Peyer's patch (tissue), 4 donors: ENCODE measurements at regions not wholly inside any gene's neighbourhood (a gene's known extent, or its start where the extent isn't known, plus 50 kb on each side); places are given as distances from the start of the nearest gene placed in this dataset.

ENCODE experiments used
- POLR2A ChIP-seq, 2 donors: fragments of 450-650 bp; IDR thresholded peaks; one replicate each; pipeline ENCODE4 v1.5.1; 2017; ENCODE audit warnings: antibody characterized with exemption in 2 of 2, mild to moderate bottlenecking in 2 of 2, moderate library complexity in 2 of 2
- TF ChIP-seq, protein P1 (sequence below), 6 experiments: fragments of 450-650 bp in 4 of 6; fragments of 200-600 bp in 2 of 6; sonication (generic) in 1 of 6; IDR thresholded peaks; one replicate each; pipeline ENCODE4 v1.5.1; 2017 to 2019; ENCODE audit warnings: antibody characterized with exemption in 6 of 6, mild to moderate bottlenecking in 3 of 6, moderate library complexity in 1 of 6

DNA sequence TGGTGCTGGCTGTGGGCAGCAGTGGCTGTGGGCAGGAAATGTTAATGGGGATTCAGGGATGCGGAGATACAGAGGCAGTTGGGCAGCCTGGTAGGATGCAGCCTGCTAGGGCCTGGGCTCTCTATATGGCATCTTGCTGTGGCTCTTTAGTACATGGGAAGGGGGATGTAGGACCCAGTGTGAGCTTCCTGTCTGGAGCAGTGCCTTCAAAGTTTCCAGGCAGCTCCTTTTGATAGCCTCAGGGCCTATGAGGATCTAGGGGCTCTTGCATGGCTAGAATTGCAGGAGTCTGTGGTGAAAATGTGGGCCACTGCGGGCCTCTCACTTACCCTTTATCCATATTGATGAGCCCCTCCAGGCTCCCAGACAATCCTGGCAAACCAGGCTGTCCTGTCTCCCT lies 213.2 kb upstream of the SNX19 start:
- TF ChIP-seq, protein P1, sequence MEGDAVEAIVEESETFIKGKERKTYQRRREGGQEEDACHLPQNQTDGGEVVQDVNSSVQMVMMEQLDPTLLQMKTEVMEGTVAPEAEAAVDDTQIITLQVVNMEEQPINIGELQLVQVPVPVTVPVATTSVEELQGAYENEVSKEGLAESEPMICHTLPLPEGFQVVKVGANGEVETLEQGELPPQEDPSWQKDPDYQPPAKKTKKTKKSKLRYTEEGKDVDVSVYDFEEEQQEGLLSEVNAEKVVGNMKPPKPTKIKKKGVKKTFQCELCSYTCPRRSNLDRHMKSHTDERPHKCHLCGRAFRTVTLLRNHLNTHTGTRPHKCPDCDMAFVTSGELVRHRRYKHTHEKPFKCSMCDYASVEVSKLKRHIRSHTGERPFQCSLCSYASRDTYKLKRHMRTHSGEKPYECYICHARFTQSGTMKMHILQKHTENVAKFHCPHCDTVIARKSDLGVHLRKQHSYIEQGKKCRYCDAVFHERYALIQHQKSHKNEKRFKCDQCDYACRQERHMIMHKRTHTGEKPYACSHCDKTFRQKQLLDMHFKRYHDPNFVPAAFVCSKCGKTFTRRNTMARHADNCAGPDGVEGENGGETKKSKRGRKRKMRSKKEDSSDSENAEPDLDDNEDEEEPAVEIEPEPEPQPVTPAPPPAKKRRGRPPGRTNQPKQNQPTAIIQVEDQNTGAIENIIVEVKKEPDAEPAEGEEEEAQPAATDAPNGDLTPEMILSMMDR (IDR thresholded peaks at IDR 0.05): no peak
- TF ChIP-seq POLR2A (IDR thresholded peaks at IDR 0.05): no peak
